ENCODE measurements at regions not wholly inside any gene's neighbourhood (a gene's known extent, or its start where the extent isn't known, plus 50 kb on each side); places are given as distances from the start of the nearest gene placed in this dataset.
"Not testable (repeated sequence)": the region's sequence is repeated elsewhere in the genome, so short reads cannot be mapped to it uniquely, and the experiment has no call there.

DNA sequence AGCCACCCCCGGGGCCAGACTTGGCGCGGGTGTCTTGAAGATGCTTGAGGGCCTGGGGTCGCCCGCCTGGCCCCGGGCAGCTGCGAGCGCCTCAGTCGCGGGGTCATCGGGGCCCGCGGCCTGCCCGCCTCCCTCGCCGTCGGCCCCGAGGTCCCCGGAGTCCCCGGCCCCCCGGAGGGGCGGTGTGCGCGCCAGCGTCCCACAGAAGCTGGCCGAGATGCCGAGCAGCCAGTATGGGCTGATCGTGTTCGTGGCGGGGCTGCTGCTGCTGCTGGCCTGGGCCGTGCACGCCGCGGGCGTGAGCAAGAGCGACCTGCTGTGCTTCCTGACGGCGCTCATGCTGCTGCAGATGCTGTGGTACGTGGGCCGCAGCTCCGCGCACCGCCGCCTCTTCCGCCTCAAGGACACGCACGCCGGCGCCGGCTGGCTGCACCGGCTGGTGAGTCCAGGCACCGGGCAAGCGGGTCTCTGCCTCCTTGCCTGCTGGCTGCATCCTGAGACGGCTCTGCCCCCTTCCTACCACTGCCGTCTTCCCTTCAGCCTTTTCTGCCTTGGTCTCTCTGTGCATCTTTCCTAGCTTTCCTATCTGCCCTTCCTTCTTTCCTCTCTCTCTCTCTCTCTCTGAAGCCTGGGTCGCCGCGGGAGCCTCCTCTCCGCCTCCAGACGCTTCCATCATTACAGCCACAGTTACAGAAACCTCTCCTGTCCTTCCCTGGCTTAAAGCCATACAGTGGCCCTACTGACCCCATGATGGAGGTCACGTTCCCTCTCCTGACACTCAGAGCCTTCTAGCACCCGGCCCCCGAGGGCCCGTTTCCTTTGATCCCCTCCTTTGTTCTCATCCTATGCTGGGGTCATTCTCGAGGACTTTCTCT is 2898.2 kb downstream of the RPIA start:
- H3K4me3 Mint-ChIP-seq; H3K4me1 Mint-ChIP-seq (ENCODE audit: low read depth); H3K27ac Mint-ChIP-seq; H3K36me3 Mint-ChIP-seq (ENCODE audit: low read depth); H3K27me3 Mint-ChIP-seq; DNase-seq; H3K9me3 Mint-ChIP-seq: not testable (repeated sequence)

DNA sequence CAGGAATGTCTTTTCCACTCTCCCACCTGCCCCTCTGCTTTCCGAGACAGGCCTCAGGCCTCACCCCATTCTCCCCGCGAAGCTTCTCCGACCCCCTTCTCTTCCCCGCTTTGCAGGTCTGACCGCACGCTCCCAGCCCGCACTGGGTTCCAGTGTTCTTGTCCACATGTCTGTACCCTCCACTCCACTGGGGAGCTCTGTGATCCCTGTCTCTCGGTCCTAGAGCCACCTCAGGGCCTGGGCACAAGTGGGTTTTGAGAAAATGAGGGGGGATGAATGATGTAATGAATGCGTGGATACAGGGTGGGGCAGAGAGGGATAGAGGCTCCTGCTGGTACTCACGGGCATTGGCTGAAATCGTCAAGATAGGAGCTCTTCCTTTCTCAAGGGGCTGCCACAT is 2898.9 kb downstream of the RPIA start:
- not testable (repeated sequence) for H3K4me1 Mint-ChIP-seq (ENCODE audit: low read depth); H3K4me3 Mint-ChIP-seq; H3K36me3 Mint-ChIP-seq (ENCODE audit: low read depth); DNase-seq; H3K27me3 Mint-ChIP-seq; H3K27ac Mint-ChIP-seq; H3K9me3 Mint-ChIP-seq

DNA sequence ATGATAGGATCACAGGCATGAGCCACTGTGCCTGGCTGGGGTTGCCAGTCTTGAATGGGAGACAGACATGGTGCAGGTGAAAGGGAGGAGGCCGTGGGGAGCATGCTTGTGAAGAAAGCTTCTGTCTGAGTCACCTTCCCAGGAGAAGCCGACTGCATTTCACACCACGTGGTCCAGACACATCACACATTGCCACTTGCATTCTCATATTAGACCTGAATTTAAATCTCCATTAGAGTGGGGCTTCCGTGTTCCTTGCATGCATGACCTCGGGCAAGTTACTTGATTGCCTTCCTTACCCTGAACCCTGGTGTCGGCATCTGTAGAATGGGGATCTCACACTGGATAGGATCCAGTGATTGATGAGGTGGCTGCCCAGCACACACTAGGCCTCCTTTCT is 2899.6 kb downstream of the RPIA start:
- not testable (repeated sequence) for H3K27me3 Mint-ChIP-seq; H3K4me3 Mint-ChIP-seq; H3K9me3 Mint-ChIP-seq; H3K27ac Mint-ChIP-seq; H3K36me3 Mint-ChIP-seq (ENCODE audit: low read depth); H3K4me1 Mint-ChIP-seq (ENCODE audit: low read depth); DNase-seq

DNA sequence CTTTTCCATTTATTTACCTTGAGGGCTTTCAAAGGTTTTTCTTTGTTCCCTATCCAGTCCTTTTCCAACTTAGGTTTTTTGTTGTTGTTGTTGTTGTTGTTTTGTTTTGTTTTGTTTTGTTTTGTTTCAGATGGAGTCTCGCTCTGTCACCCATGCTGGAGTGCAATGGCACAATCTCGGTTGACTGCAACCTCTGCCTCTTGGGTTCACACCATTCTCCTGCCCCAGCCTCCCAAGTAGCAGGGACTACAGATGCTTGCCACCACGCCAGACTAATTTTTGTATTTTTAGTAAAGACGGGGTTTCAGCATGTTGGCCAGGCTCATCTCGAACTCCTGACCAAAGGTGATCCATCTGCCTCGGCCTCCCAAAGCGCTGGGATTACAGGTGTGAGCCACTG is 2906.0 kb downstream of the RPIA start:
- H3K4me3 Mint-ChIP-seq; H3K27ac Mint-ChIP-seq; H3K27me3 Mint-ChIP-seq; DNase-seq; H3K36me3 Mint-ChIP-seq (ENCODE audit: low read depth); H3K4me1 Mint-ChIP-seq (ENCODE audit: low read depth); H3K9me3 Mint-ChIP-seq: not testable (repeated sequence)

DNA sequence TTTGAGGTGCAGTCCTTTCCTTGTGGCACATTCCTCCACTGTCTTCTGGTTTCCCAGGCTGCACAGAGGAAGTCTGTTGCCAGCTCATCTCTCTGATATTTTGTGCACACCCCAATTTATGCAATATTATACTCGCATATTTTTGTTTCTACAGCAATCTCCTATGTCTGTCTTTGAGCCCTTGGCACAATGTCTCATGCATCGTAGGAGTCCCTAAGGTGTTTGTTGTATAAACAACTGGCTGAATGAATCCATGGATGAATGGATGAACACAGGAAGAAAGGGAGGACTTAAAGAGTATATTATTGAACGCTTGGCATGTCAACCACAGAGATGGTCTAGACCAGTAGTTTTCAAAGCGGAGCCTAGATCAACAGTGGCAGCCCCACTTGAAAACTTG is 2907.0 kb downstream of the RPIA start:
- not testable (repeated sequence) for DNase-seq; H3K27me3 Mint-ChIP-seq; H3K4me1 Mint-ChIP-seq (ENCODE audit: low read depth); H3K4me3 Mint-ChIP-seq; H3K27ac Mint-ChIP-seq; H3K36me3 Mint-ChIP-seq (ENCODE audit: low read depth); H3K9me3 Mint-ChIP-seq

DNA sequence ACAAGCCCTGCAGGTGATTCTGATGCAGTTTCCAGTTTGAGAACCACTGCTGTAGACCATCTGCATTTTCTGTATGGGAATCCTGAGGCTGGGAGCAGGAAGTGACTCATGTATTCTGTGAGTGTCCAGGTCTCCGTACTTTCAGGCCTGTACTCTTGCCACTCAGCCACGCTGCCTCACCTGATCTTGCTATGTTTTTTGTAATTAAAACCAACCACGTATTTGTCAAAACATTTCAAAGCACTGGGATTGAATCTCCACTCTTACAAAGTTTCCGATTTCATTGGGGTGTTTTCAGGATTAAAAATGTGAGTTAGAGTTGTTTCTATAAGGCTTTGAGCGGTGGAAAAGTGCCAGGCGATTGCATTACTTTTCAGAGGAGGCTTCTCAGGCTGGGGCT is 2907.5 kb downstream of the RPIA start:
- DNase-seq, H3K27me3 Mint-ChIP-seq, H3K9me3 Mint-ChIP-seq: not testable (repeated sequence)

DNA sequence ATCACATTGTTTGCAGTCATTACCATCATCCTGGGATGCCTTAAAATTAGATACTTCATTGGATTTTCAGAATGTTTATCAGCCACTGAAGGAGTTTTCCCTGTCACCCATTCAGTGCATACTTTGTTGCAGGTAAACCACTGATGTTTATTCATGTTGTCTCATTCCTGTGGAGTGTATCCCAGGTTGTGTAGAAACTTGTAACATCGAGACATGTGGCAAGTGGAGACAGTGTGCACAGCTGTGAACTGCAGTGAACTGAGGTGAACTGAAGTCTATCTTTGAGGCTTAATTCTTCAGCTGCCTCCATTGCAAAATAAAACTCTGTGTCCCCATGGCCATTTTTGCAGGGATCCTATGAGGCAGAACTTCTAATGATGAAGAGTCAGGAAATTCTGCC is 2911.4 kb downstream of the RPIA start:
- not testable (repeated sequence) for H3K4me3 Mint-ChIP-seq; H3K4me1 Mint-ChIP-seq (ENCODE audit: low read depth); H3K9me3 Mint-ChIP-seq; H3K27ac Mint-ChIP-seq; H3K36me3 Mint-ChIP-seq (ENCODE audit: low read depth); DNase-seq; H3K27me3 Mint-ChIP-seq

More for the DNA sequence above, 2907.5 kb downstream of the RPIA start:
- H3K36me3 Mint-ChIP-seq (ENCODE audit: low read depth); H3K4me1 Mint-ChIP-seq (ENCODE audit: low read depth); H3K4me3 Mint-ChIP-seq; H3K27ac Mint-ChIP-seq: not testable (repeated sequence)

DNA sequence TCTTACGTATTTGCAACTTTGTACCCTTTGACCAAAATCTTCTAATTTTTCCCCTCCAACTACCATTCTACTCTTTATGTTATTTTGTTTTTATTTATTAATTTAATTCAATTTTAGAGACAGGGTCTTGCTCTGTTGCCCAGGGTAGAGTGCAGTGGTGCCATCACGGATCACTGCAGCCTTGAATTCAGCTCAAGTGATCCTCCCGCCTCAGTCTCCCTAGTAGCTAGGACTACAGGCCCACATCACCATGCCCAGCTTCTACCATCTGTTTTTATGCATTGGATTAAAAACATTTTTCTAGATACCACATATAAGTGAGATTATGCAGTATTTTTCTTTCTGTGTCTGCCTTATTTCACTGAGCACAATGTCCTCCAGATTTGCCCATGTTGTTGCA is 2912.5 kb downstream of the RPIA start:
- not testable (repeated sequence) for H3K27me3 Mint-ChIP-seq; H3K4me1 Mint-ChIP-seq (ENCODE audit: low read depth); H3K4me3 Mint-ChIP-seq; H3K9me3 Mint-ChIP-seq; H3K36me3 Mint-ChIP-seq (ENCODE audit: low read depth); DNase-seq; H3K27ac Mint-ChIP-seq

DNA sequence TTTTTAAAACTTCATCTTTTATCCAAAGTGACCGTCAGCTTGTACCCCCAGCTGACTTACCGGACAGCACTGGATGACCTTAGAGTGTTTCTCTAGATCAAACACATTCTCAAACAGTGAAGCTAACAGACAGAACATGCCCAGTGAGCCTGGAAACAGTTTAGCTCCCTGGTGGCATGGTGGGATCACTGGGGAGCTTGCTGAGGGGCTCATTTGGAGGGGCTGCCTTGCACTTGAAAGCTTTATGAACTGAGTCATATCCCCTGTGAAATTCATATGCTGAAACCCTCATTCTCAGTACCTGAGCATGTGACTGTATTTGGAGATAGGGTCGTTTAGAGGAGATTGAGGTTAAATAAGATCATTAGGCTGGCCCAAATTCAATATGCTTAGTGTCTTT is 2913.2 kb downstream of the RPIA start:
- not testable (repeated sequence) for H3K36me3 Mint-ChIP-seq (ENCODE audit: low read depth); H3K27me3 Mint-ChIP-seq; H3K4me3 Mint-ChIP-seq; H3K27ac Mint-ChIP-seq; H3K4me1 Mint-ChIP-seq (ENCODE audit: low read depth); H3K9me3 Mint-ChIP-seq; DNase-seq

DNA sequence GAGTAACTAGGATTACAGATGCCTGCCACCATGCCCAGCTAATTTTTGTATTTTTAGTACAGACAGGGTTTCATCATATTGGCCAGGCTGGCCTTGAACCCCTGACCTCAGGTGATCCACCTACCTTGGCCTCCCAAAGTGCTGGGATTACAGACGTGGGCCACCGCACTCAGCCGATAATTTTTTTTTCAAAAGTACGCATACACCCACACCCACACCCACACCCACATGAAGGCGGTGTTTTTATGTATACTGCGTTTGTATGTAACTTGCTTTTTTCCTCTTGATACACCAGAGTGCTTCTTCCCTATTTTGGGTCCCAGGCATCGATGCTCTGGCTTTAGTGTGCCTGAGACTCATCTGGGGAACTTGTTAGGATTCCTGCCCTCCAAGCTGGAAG is 2932.3 kb downstream of the RPIA start:
- H3K27ac Mint-ChIP-seq; H3K27me3 Mint-ChIP-seq; H3K36me3 Mint-ChIP-seq (ENCODE audit: low read depth); H3K4me1 Mint-ChIP-seq (ENCODE audit: low read depth); DNase-seq; H3K4me3 Mint-ChIP-seq; H3K9me3 Mint-ChIP-seq: not testable (repeated sequence)

DNA sequence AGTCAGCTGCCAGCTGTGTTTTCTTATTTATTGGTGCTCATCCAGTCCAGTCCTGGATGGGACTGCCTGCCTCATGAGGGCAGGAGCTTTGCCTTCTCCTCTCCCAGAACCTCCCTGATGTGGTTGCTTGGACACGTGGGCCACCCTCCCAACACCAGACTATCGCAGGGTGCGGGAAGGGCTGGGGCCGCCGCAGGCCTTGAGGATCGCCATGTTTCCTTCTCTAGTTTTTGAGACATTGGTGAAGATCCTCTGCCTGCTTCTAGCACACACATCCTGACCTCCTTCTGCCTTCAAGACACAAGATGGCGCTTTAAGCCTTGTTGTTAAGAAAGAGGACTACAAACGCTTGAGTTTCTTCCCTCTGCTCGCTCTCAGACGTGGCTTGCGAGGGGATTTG is 2937.0 kb downstream of the RPIA start:
- DNase-seq; H3K4me1 Mint-ChIP-seq (ENCODE audit: low read depth); H3K4me3 Mint-ChIP-seq; H3K36me3 Mint-ChIP-seq (ENCODE audit: low read depth); H3K27ac Mint-ChIP-seq; H3K9me3 Mint-ChIP-seq; H3K27me3 Mint-ChIP-seq: not testable (repeated sequence)

DNA sequence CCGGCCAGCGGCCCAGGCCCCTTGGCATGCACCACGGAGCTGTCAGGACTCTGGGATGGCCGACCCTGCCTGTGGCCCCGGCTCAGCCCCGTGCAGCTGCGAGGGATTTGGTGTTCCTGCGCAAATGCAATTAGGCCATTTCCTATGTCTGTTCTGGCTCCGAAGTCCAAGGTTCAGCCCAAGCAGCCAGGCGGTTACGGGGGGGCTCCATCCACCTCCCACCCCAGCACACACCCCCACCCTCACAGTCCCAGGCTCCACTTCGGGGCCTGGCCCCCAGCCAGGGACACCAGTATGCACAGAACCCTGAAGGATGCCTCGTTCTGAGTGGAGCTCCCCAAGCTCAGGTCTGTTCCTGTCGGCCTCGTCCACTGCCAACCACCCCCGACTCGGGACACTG is 2965.7 kb downstream of the RPIA start:
- DNase-seq; H3K4me3 Mint-ChIP-seq; H3K27ac Mint-ChIP-seq; H3K9me3 Mint-ChIP-seq; H3K4me1 Mint-ChIP-seq (ENCODE audit: low read depth); H3K36me3 Mint-ChIP-seq (ENCODE audit: low read depth); H3K27me3 Mint-ChIP-seq: not testable (repeated sequence)

DNA sequence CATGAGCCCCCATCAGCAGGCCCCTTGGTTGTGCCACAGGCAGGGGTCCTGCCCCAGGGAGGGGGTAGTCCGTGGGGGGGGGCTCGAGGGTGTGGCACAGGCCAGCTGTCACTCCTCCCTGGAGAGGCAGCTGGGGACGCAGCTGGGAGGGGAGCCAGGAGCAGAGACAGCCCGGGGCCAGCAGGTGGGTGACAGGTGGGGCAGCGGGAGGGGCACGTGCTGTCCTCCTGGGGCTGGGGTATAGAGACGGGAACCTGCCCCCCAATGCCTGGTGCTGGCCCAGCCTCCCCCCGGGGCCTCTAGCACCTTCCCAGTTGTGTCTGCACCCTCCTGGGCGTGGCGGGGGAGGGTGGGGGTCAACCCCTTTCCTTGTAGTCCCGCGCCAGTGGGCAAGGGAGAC is 2966.9 kb downstream of the RPIA start:
- not testable (repeated sequence) for H3K27me3 Mint-ChIP-seq; H3K27ac Mint-ChIP-seq; H3K36me3 Mint-ChIP-seq (ENCODE audit: low read depth); H3K4me1 Mint-ChIP-seq (ENCODE audit: low read depth); H3K4me3 Mint-ChIP-seq; DNase-seq; H3K9me3 Mint-ChIP-seq

DNA sequence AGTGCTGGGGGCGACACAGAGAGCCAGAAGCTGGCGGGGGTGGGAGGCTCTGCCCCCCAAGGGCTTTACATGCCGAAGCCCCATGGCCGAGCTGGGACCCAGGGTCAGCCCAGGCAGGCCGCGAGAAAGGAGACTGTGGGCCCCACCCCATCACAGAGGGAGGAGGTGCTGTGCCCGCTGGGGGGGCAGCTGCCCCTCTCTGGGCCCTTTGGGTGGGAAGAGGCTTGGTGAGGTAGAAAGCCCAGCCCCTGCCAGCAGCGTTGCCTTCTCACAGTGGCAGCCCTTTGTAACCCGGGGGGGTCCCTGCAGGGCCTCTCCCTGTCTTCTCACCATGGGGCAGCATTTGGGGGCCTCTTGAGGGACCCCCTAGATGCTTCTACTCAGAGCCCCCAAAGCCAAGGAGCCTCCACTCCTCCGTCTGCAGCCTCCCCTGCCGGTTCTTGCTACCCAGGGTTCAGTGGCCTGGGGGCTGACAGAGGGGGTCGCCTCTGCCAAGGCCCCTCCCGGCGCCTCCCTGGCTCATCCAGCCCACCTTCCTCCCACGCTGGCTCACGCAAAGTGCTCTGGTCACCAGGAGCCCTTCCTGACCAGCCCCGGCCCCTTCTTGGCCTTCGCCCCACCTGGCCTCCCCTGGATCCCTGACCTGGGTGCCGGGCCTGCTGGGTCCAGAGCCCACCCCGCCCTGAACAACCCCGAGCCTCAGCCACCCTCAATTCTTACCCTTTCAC is 2967.9 kb downstream of the RPIA start:
- H3K4me3 Mint-ChIP-seq; DNase-seq; H3K27ac Mint-ChIP-seq; H3K4me1 Mint-ChIP-seq (ENCODE audit: low read depth); H3K36me3 Mint-ChIP-seq (ENCODE audit: low read depth); H3K9me3 Mint-ChIP-seq; H3K27me3 Mint-ChIP-seq: not testable (repeated sequence)

DNA sequence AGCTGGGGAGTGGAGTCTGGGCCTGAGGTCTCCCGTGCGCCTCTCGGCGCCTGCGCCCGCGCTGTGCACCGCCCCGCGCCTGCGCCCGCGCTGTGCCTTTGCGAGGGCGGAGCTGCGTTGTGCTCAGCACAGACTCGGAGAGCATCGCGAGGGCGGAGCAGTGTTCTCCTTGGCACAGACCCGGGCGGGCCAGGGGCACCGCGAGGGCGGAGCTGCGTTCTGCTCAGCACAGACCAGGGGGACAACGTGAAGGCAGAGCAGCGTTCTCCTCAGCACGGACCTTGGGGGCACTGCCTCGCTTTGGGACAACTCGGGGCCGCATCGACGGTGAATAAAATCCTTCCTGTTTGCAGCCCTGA is 2968.4 kb downstream of the RPIA start:
- not testable (repeated sequence) for H3K4me3 Mint-ChIP-seq; H3K27me3 Mint-ChIP-seq; H3K36me3 Mint-ChIP-seq (ENCODE audit: low read depth); H3K27ac Mint-ChIP-seq; H3K9me3 Mint-ChIP-seq; H3K4me1 Mint-ChIP-seq (ENCODE audit: low read depth); DNase-seq

DNA sequence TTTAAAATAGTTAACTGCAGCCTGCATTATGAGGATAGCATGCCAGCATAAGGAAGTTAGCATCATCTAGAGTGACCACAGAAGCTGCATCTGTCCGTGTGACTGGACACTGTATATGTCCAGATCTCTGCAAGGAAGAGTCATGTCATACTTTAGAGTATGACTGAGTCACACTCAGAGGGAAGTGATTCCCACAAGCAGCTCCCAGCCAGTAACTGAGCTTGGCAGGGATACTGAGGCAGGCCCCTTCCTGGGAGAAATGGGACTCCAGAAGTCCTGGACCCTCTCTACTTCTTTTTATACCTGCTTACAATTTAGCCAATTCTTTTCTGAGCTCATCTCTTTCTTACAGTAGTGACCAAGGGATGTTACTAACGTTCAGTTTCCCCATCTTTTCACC is 2975.9 kb downstream of the RPIA start:
- H3K27ac Mint-ChIP-seq = not testable (repeated sequence)

More for the DNA sequence above, 2975.9 kb downstream of the RPIA start:
- H3K27me3 Mint-ChIP-seq; H3K36me3 Mint-ChIP-seq (ENCODE audit: low read depth); DNase-seq; H3K4me3 Mint-ChIP-seq; H3K9me3 Mint-ChIP-seq; H3K4me1 Mint-ChIP-seq (ENCODE audit: low read depth): not testable (repeated sequence)
